ENCODE measurements at regions not wholly inside any gene's neighbourhood (a gene's known extent, or its start where the extent isn't known, plus 50 kb on each side); places are given as distances from the start of the nearest gene placed in this dataset.

DNA sequence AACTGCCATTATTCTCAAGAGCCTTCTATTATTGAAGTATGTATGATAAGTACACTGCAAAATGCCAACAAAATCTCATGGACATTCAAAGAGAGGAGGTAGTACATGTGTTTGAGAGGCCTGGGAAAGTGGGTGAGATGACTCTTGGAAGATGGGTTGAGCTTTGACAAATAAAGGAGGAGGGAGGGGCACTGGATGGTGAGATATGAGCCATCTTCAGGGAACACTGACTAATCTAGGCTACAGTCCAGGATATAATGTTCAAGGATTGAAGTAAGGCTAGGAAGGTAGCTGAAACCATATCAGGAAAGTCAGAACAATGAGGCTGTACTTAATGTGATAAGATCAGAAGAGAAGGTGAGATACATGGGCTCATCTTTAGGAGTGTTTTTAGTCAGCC is 559.7 kb downstream of the ZEB2 start:
- TF ChIP-seq POLR2AphosphoS5 (IDR thresholded peaks at IDR 0.05) (no peak), CTCF (IDR thresholded peaks at IDR 0.05) (no peak)
